Activated CD8-positive, alpha-beta memory T cell treated with anti-CD3 and anti-CD28 coated beads for 24 hours (primary cell): ENCODE measurements at regions not wholly inside any gene's neighbourhood (a gene's known extent, or its start where the extent isn't known, plus 50 kb on each side); places are given as distances from the start of the nearest gene placed in this dataset.
"Not testable (repeated sequence)": the region's sequence is repeated elsewhere in the genome, so short reads cannot be mapped to it uniquely, and the experiment has no call there.

ENCODE experiments used
- DNase-seq: peaks from one replicate; pipeline ENCODE4 v3.0.0-alpha.2; 2020

GRCh38 chr4:138790706-138791340, 224.8 kb upstream of the NOCT start:
- DNase-seq, result no peak

GRCh38 chr4:138789796-138790195, 225.8 kb upstream of the NOCT start:
- DNase-seq, result no peak

DNA sequence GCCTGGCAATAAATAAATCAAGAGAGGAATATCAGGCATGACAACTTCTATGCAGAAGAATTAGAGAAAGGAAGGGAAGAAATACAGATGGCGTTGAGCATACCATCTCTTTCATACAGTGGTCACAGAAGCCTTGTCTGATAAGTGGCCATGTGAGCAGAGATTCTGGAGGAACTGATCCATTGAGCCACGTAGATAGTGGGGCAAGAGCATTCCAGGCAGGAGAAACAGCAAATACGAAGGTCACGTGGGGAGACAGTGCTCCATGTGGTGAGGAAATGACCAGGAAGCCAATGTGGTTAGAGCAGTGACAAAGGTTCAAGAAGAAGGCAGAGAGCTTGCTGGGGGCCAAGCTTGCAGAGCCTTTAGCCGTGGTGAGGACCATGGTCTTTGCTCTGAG, 226.7 kb upstream of the NOCT start:
- DNase-seq, result no peak

DNA sequence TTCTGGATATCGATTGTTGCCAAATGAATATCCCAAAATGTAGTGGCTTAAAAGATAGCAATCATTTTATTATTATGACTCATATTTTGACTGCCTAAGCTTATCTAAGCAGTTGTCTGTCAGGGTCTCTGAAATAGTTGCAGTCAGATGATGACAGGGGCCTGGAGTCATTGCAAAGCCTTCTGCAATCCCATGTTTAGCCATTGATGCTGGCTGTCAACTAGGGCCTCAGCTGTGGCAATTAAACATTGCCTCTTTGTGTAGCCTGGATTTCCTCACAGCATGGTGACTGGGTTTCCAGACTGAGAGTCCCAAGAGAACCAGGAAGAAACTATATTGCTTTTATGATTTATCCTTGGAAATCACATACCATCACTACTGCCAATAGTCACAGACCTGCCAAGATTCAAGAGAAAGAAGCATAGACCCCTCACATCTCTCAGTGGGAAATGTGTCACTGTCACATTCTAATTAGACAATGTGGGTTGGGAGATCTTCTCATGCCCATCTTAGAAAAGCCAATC, 227.3 kb upstream of the NOCT start:
- DNase-seq, result no peak

DNA sequence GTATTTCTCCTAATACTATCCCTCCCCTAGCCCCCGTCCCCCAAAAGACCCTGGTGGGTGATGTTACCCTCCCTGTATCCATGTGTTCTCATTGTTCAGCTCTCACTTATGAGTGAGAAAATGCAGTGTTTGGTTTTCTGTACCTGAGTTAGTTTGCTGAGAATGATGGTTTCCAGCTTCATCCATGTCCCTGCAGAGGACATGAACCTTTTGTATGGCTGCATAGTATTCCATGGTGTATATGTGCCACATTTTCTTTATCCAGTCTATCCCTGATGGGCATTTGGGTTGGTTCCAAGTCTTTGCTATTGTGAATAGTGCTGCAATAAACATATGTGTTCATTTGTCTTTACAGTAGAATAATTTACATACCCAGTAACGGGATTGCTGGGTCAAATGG, 235.8 kb upstream of the NOCT start:
- DNase-seq, result not testable (repeated sequence)

GRCh38 chr4:138775890-138776289, 239.7 kb upstream of the NOCT start:
- DNase-seq, result no peak

GRCh38 chr4:138775489-138775888, 240.1 kb upstream of the NOCT start:
- DNase-seq, result no peak

DNA sequence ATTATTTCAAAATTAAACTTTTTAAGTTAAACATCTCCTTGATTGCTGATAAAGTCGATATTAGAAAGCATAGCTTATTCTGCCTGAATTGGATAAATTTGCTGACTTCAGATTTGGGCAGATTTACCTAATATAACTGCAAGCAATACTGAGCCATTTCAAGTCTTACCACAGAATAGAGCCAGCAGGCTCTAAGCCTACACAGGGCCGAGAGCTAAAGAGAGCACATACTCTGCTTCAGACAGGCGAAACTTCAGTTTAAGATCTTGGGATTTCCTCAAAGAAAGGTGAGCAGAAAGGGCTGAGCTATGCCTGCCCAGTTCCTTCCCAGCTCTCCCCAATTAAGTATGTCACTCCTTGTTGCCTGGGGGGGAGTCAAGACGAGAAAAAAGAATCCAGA, 240.6 kb upstream of the NOCT start:
- no peak for DNase-seq

- not testable (repeated sequence) for DNase-seq
These were observed 241.5 kb upstream of the NOCT start for GRCh38 chr4:138774125-138774524.

- no peak for DNase-seq
These were observed 242.3 kb upstream of the NOCT start for GRCh38 chr4:138773321-138773720.

GRCh38 chr4:138772366-138772765, 243.2 kb upstream of the NOCT start:
- DNase-seq, result no peak

- DNase-seq, result no peak
These were observed 244.8 kb upstream of the NOCT start for GRCh38 chr4:138770818-138771217.

- DNase-seq, result no peak
These were observed 249.2 kb upstream of the NOCT start for GRCh38 chr4:138766332-138766731.

- DNase-seq, result no peak
These were observed 250.1 kb upstream of the NOCT start for GRCh38 chr4:138765442-138765841.

- no peak for DNase-seq
These were observed 253.9 kb upstream of the NOCT start for GRCh38 chr4:138761638-138762220.

GRCh38 chr4:138759554-138759902, 256.1 kb upstream of the NOCT start:
- DNase-seq, result no peak

GRCh38 chr4:138758876-138759553, 256.6 kb upstream of the NOCT start:
- no peak for DNase-seq

- no peak for DNase-seq
These were observed 257.4 kb upstream of the NOCT start for GRCh38 chr4:138758196-138758595.

DNA sequence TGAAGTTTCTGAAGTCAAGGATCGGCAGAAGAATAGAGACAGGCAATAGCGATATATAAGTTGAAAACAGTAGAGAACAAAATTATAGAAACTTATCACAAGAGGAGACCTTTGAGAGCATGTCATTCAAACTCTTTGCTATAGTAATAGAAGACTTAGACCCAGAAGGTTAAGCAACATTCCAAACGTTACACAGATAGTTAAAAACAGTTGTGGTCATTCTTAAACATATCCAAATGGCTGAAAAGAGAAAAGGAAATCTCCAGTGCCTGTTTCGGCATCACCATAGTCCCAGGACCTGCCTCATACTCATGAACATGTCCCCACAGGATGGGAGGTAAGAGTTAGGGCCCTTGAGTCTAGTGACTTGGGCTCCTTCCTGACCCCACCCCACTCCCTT, 258.1 kb upstream of the NOCT start:
- DNase-seq, result no peak

DNA sequence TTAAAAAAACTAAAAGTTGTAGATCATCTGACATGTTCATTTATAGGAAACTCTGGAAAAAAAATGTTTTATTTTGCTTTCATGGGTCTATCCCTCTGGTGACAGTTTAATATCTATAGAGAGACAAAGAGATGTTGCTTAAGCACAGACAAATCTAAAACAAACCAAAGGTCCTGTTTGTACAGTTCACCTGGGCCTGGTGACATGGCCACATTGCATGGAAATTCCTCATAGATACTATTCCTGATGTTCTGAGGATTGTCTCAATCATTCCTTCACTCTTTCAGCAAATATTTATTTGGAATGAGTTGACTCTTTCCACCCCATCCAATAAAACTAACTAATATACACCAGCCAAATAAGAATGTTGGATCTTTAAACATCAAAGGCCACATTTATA, 259.1 kb upstream of the NOCT start:
- no peak for DNase-seq

DNA sequence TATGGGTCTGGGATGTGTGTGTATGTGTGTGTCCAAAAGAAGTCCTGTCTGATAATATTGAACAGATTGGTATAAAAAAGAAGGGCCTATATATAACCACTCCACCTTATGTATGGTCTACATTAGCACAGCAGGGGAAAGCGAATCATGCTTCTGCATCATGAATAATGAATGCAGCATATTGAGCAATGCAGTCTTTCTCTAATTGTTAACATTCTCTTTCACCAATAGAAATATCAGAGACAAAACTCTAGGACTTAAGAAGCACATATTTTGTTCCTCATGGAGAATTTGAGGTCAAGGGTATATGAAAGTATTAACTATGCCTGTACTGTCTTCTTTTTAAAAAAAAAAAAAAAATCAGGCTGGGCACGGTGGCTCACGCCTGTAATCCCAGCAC, 264.3 kb upstream of the NOCT start:
- DNase-seq, result no peak

GRCh38 chr4:138749303-138749702, 266.3 kb upstream of the NOCT start:
- DNase-seq, result no peak

- DNase-seq, result no peak
These were observed 273.7 kb upstream of the NOCT start for GRCh38 chr4:138741766-138742377.
